CD8-positive, alpha-beta memory T cell (primary cell): ENCODE measurements at regions not wholly inside any gene's neighbourhood (a gene's known extent, or its start where the extent isn't known, plus 50 kb on each side); places are given as distances from the start of the nearest gene placed in this dataset.

ENCODE experiments used
- CTCF ChIA-PET: fragments of 350-600 bp; sonication (Branson Sonifier 250); formaldehyde crosslinking; loops from one replicate; lab custom pipeline; 2021; ENCODE audit warnings: antibody characterized with exemption; lab: Charles Lee
- POLR2A ChIA-PET: fragments of 350-600 bp; sonication (Branson Sonifier 250); formaldehyde crosslinking; loops from one replicate; lab custom pipeline; 2021; ENCODE audit warnings: antibody characterized with exemption; lab: Charles Lee
- DNase-seq, 5 donors: peaks; one replicate each; pipeline versions ENCODE4 v3.0.0 to v3.0.0-alpha.2; 2020 to 2022; ENCODE audit warnings: mixed read lengths in 1 of 5
- H3K27ac ChIP-seq: one replicate; pipeline ENCODE4 v1.7.0; 2013; ENCODE audit warnings: low read depth, mild to moderate bottlenecking, low read length, moderate library complexity
- H3K27me3 ChIP-seq: 2 replicates; pipeline ENCODE4 v1.7.0; 2013; ENCODE audit warnings: low read length, mild to moderate bottlenecking; ENCODE audit not compliant: insufficient read depth, poor library complexity, severe bottlenecking
- H3K36me3 ChIP-seq: 2 replicates; pipeline ENCODE4 v1.7.0; 2013; ENCODE audit warnings: mild to moderate bottlenecking, low read length, moderate library complexity; ENCODE audit not compliant: insufficient read depth
- H3K4me1 ChIP-seq: 2 replicates; pipeline ENCODE4 v1.7.0; 2013; ENCODE audit warnings: mild to moderate bottlenecking, low read length, moderate library complexity; ENCODE audit not compliant: insufficient read depth
- H3K4me3 ChIP-seq: 2 replicates; pipeline ENCODE4 v1.7.0; 2013; ENCODE audit warnings: mild to moderate bottlenecking, low read length
- H3K9me3 ChIP-seq: 2 replicates; pipeline ENCODE4 v1.7.0; 2013; ENCODE audit warnings: mild to moderate bottlenecking, low read length
- H3K27ac Mint-ChIP-seq, 8 donors: one replicate each; pipeline ENCODE4 v1.8.0; 2020 to 2021; ENCODE audit warnings: mixed read lengths in 8 of 8, mild to moderate bottlenecking in 6 of 8, inconsistent platforms in 3 of 8, moderate library complexity in 3 of 8
- H3K27me3 Mint-ChIP-seq, 2 donors: one replicate each; pipeline ENCODE4 v1.8.0; 2020 to 2021; ENCODE audit warnings: mixed read lengths in 2 of 2, mild to moderate bottlenecking in 1 of 2, moderate library complexity in 1 of 2
- H3K36me3 Mint-ChIP-seq, 3 donors: one replicate each; pipeline ENCODE4 v1.8.0; 2020 to 2021; ENCODE audit warnings: mixed read lengths in 3 of 3, inconsistent platforms in 1 of 3, mild to moderate bottlenecking in 1 of 3
- H3K4me1 Mint-ChIP-seq, 3 donors: one replicate each; pipeline ENCODE4 v1.8.0; 2020 to 2021; ENCODE audit warnings: mixed read lengths in 3 of 3, inconsistent platforms in 1 of 3, mild to moderate bottlenecking in 1 of 3
- H3K4me3 Mint-ChIP-seq, 7 donors: one replicate each; pipeline ENCODE4 v1.8.0; 2020 to 2021; ENCODE audit warnings: mixed read lengths in 7 of 7, mild to moderate bottlenecking in 6 of 7, moderate library complexity in 4 of 7, inconsistent platforms in 2 of 7
- H3K9me3 Mint-ChIP-seq, 5 donors: one replicate each; pipeline ENCODE4 v1.8.0; 2020 to 2022; ENCODE audit warnings: mixed read lengths in 5 of 5, mild to moderate bottlenecking in 3 of 5, moderate library complexity in 2 of 5, inconsistent platforms in 1 of 5

- Mint-ChIP-seq H3K4me3 (no peak overlapping the region), H3K27me3 (no peaks in the 10 kb centered on the region), H3K4me1 (no peaks in the 10 kb centered on the region), H3K9me3 (peaks cover 0 to 3% (median 0%) of the 10 kb centered on the region in 5 donors), H3K36me3 (no peaks in the 10 kb centered on the region), H3K27ac (no peak overlapping the region)
- Histone ChIP-seq H3K36me3 (no peaks in the 10 kb centered on the region), H3K9me3 (no peaks in the 10 kb centered on the region), H3K27me3 (no peaks in the 10 kb centered on the region), H3K27ac (no peak overlapping the region), H3K4me3 (no peak overlapping the region), H3K4me1 (no peaks in the 10 kb centered on the region)
- ChIA-PET CTCF (no interaction called here), POLR2A (no interaction called here)
- no peak for DNase-seq
These were observed 1184.6 kb upstream of the EPHA6 start for GRCh38 chr3:95629802-95630201.

GRCh38 chr3:95645291-95645690 is 1169.1 kb upstream of the EPHA6 start:
- Mint-ChIP-seq H3K27ac (no peak overlapping the region), H3K36me3 (no peaks in the 10 kb centered on the region), H3K27me3 (no peaks in the 10 kb centered on the region), H3K4me3 (no peak overlapping the region), H3K4me1 (no peaks in the 10 kb centered on the region), H3K9me3 (peaks cover 0 to 28% (median 9%) of the 10 kb centered on the region in 5 donors)
- Histone ChIP-seq H3K27ac (no peak overlapping the region), H3K27me3 (no peaks in the 10 kb centered on the region), H3K36me3 (no peaks in the 10 kb centered on the region), H3K4me1 (no peaks in the 10 kb centered on the region), H3K9me3 (no peaks in the 10 kb centered on the region), H3K4me3 (no peak overlapping the region)
- POLR2A ChIA-PET: no interaction called here
- CTCF ChIA-PET: no interaction called here
- DNase-seq: no peak

DNA sequence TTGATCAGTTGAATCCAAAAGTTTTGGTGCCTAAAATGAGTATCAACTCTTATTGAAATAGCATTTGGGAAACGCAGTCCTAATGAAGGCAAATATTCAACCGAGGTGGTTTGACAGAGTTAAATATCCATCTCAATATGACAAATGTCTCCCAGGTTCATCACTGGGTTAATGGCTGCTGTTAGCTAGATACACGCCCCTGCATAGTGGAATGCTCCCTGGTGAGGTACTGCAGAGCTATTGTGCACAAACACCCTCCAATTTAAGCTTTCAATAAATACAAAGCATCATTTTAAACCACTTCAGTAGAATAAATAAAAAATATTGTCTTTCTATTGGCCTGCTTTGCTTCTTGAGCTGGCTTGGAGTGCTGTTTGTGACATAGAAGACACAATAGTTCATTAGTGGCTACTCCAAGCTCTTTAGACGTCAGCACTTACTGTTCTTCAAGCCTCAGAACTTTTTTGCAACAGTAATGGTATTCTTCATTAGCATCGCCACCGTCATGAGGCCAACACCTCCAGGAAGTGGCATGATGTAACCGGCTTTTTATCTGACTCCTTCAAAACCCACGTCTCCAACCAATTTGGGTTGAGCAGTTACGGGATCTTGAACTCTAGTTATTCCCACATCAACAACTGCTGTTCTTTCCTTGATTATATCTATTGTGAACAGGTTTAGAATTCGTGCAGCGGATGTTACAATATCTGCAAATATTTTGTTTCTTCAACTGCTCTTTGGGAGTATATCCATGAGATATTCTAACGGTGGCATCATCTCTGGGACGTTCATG is 1159.6 kb upstream of the EPHA6 start:
- no peak overlapping the region for H3K27ac ChIP-seq
- Mint-ChIP-seq H3K36me3 (no peaks in the 10 kb centered on the region), H3K27me3 (no peaks in the 10 kb centered on the region), H3K4me1 (no peaks in the 10 kb centered on the region), H3K27ac (no peak overlapping the region), H3K9me3 (peaks cover 0 to 14% (median 5%) of the 10 kb centered on the region in 5 donors), H3K4me3 (no peak overlapping the region)
- H3K27me3 ChIP-seq: no peaks in the 10 kb centered on the region
- H3K4me3 ChIP-seq: no peak overlapping the region
- H3K4me1 ChIP-seq: no peaks in the 10 kb centered on the region
- no peaks in the 10 kb centered on the region for H3K36me3 ChIP-seq
- ChIA-PET POLR2A (no interaction called here), CTCF (no interaction called here)
- no peak for DNase-seq
- no peaks in the 10 kb centered on the region for H3K9me3 ChIP-seq

- H3K27me3 ChIP-seq: no peaks in the 10 kb centered on the region
- no peaks in the 10 kb centered on the region for H3K36me3 Mint-ChIP-seq
These were observed 1158.9 kb upstream of the EPHA6 start for GRCh38 chr3:95655363-95655986.

GRCh38 chr3:95670765-95671164 is 1143.6 kb upstream of the EPHA6 start:
- no peak for DNase-seq
- no peaks in the 10 kb centered on the region for H3K27me3 Mint-ChIP-seq
- Histone ChIP-seq H3K36me3 (no peaks in the 10 kb centered on the region), H3K27ac (no peak overlapping the region), H3K4me1 (no peaks in the 10 kb centered on the region), H3K9me3 (no peaks in the 10 kb centered on the region), H3K27me3 (no peaks in the 10 kb centered on the region), H3K4me3 (no peak overlapping the region)
- H3K4me1 Mint-ChIP-seq: no peaks in the 10 kb centered on the region
- H3K27ac Mint-ChIP-seq: no peak overlapping the region
- H3K4me3 Mint-ChIP-seq: no peak overlapping the region
- H3K36me3 Mint-ChIP-seq: no peaks in the 10 kb centered on the region
- peaks cover 0 to 3% (median 0%) of the 10 kb centered on the region in 5 donors for H3K9me3 Mint-ChIP-seq
- POLR2A ChIA-PET: no interaction called here
- CTCF ChIA-PET: no interaction called here

More at GRCh38 chr3:95655363-95655986, 1158.9 kb upstream of the EPHA6 start:
- peaks cover 0 to 16% (median 7%) of the 10 kb centered on the region in 5 donors for H3K9me3 Mint-ChIP-seq
- no peaks in the 10 kb centered on the region for H3K36me3 ChIP-seq
- ChIA-PET CTCF (no interaction called here), POLR2A (no interaction called here)
- DNase-seq: no peak
- no peak overlapping the region for H3K27ac ChIP-seq
- no peaks in the 10 kb centered on the region for H3K9me3 ChIP-seq
- no peak overlapping the region for H3K4me3 Mint-ChIP-seq
- no peaks in the 10 kb centered on the region for H3K4me1 ChIP-seq
- no peak overlapping the region for H3K27ac Mint-ChIP-seq
- no peaks in the 10 kb centered on the region for H3K27me3 Mint-ChIP-seq
- no peaks in the 10 kb centered on the region for H3K4me1 Mint-ChIP-seq
- H3K4me3 ChIP-seq: no peak overlapping the region

- Histone ChIP-seq H3K4me3 (no peak overlapping the region), H3K9me3 (no peaks in the 10 kb centered on the region), H3K4me1 (no peaks in the 10 kb centered on the region), H3K27me3 (no peaks in the 10 kb centered on the region), H3K27ac (no peak overlapping the region), H3K36me3 (no peaks in the 10 kb centered on the region)
- no peak overlapping the region for H3K27ac Mint-ChIP-seq
- no peaks in the 10 kb centered on the region for H3K36me3 Mint-ChIP-seq
- ChIA-PET CTCF (no interaction called here), POLR2A (no interaction called here)
- H3K9me3 Mint-ChIP-seq: peaks cover 0 to 3% (median 1%) of the 10 kb centered on the region in 5 donors
- no peaks in the 10 kb centered on the region for H3K27me3 Mint-ChIP-seq
- no peak for DNase-seq
- no peaks in the 10 kb centered on the region for H3K4me1 Mint-ChIP-seq
- no peak overlapping the region for H3K4me3 Mint-ChIP-seq
These were observed 1141.2 kb upstream of the EPHA6 start for GRCh38 chr3:95673215-95673614.

GRCh38 chr3:95705786-95706418 is 1108.5 kb upstream of the EPHA6 start:
- CTCF ChIA-PET: no interaction called here

DNA sequence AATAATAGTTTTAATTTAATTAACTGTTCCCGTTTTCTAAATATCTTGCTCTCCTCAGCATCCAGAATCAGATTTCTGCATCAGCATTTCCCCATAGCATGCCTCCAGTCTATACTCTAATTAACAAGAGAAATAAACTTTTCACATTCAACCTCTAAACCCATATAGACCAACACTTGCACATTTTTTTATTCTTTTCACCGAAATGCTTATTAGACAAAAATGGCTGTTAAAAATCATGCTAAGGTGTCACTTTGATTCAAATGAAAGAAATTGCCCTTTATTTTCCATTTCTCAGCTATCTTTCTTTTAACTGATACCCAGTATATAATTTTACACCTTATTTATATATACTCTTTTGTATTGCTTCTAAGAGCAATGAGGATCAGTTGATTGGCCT is 1107.1 kb upstream of the EPHA6 start:
- H3K27me3 ChIP-seq: no peaks in the 10 kb centered on the region
- no peak overlapping the region for H3K4me3 ChIP-seq
- H3K27ac ChIP-seq: no peak overlapping the region
- H3K27ac Mint-ChIP-seq: no peak overlapping the region
- ChIA-PET CTCF (no interaction called here), POLR2A (no interaction called here)
- no peaks in the 10 kb centered on the region for H3K36me3 Mint-ChIP-seq
- no peaks in the 10 kb centered on the region for H3K4me1 ChIP-seq
- H3K36me3 ChIP-seq: no peaks in the 10 kb centered on the region
- peaks cover 0 to 11% (median 0%) of the 10 kb centered on the region in 3 donors for H3K4me1 Mint-ChIP-seq
- no peaks in the 10 kb centered on the region for H3K9me3 ChIP-seq
- peaks cover 0 to 6% (median 4%) of the 10 kb centered on the region in 5 donors for H3K9me3 Mint-ChIP-seq
- no peak overlapping the region for H3K4me3 Mint-ChIP-seq
- DNase-seq: no peak
- no peaks in the 10 kb centered on the region for H3K27me3 Mint-ChIP-seq

More at GRCh38 chr3:95705786-95706418, 1108.5 kb upstream of the EPHA6 start:
- H3K4me3 Mint-ChIP-seq: peak overlapping the region; percentile 26 to 79 (median 67)
- H3K4me3 ChIP-seq: peak overlapping the region; percentile 29
- peak overlapping the region; percentile 4 to 86 (median 50) for H3K27ac Mint-ChIP-seq
- H3K4me1 Mint-ChIP-seq: peaks cover 0 to 11% (median 0%) of the 10 kb centered on the region in 3 donors
- no peaks in the 10 kb centered on the region for H3K27me3 Mint-ChIP-seq
- H3K9me3 ChIP-seq: no peaks in the 10 kb centered on the region
- H3K27ac ChIP-seq: no peak overlapping the region
- peaks cover 0 to 7% (median 2%) of the 10 kb centered on the region in 5 donors for H3K9me3 Mint-ChIP-seq
- no peaks in the 10 kb centered on the region for H3K27me3 ChIP-seq
- peaks cover 0 to under 1% (median 0%) of the 10 kb centered on the region in 3 donors for H3K36me3 Mint-ChIP-seq
- POLR2A ChIA-PET: no interaction called here
- peak in 3 of 5 donors; percentile 2 to 42 (median 13) for DNase-seq
- H3K36me3 ChIP-seq: no peaks in the 10 kb centered on the region
- no peaks in the 10 kb centered on the region for H3K4me1 ChIP-seq
